GM12878 (cell line): ENCODE measurements at regions not wholly inside any gene's neighbourhood (a gene's known extent, or its start where the extent isn't known, plus 50 kb on each side); places are given as distances from the start of the nearest gene placed in this dataset.

ENCODE experiments used
- FOXK2 ChIP-seq: fragments of 450-650 bp; IDR thresholded peaks from 2 replicates; pipeline ENCODE4 v1.6.1; 2017; ENCODE audit warnings: mild to moderate bottlenecking, moderate library complexity
- MAX ChIP-seq: IDR thresholded peaks from 2 replicates; pipeline ENCODE4 v1.6.1; 2012; ENCODE audit warnings: low read depth, low read length, improper control_type of control experiment
- NR2C2 ChIP-seq: IDR thresholded peaks from 2 replicates; pipeline ENCODE4 v1.6.1; 2011; ENCODE audit warnings: borderline replicate concordance, low read depth; ENCODE audit not compliant: control insufficient read depth, insufficient read length
- SKIL ChIP-seq: fragments of 450-650 bp; IDR thresholded peaks from 2 replicates; pipeline ENCODE4 v1.6.1; 2017; ENCODE audit warnings: mild to moderate bottlenecking, low read depth, inconsistent platforms; ENCODE audit not compliant: poor library complexity, severe bottlenecking
- TF ChIP-seq, protein P1 (sequence below), 3 experiments: IDR thresholded peaks in 2 of 3; conservative IDR thresholded peaks in 1 of 3; 2 replicates each; pipeline ENCODE4 v1.5.1; 2011; ENCODE audit warnings: low read depth in 3 of 3, low read length in 3 of 3, mild to moderate bottlenecking in 3 of 3, control low read depth in 2 of 3, moderate library complexity in 2 of 3, inconsistent platforms in 1 of 3, mixed read lengths in 1 of 3; ENCODE audit not compliant: control insufficient read depth in 2 of 3, insufficient read depth in 1 of 3; ENCODE audit errors: extremely low read depth in 1 of 3
- TF ChIP-seq, protein P2 (sequence below): IDR thresholded peaks from 2 replicates; pipeline ENCODE4 v1.6.1; 2011; ENCODE audit warnings: low read depth, low read length, improper control_type of control experiment, borderline replicate concordance

GRCh38 chr6:74626288-74626687 is 579.6 kb downstream of the COL12A1 start:
- no peak for TF ChIP-seq MAX
- TF ChIP-seq FOXK2: no peak
- TF ChIP-seq, protein P1, sequence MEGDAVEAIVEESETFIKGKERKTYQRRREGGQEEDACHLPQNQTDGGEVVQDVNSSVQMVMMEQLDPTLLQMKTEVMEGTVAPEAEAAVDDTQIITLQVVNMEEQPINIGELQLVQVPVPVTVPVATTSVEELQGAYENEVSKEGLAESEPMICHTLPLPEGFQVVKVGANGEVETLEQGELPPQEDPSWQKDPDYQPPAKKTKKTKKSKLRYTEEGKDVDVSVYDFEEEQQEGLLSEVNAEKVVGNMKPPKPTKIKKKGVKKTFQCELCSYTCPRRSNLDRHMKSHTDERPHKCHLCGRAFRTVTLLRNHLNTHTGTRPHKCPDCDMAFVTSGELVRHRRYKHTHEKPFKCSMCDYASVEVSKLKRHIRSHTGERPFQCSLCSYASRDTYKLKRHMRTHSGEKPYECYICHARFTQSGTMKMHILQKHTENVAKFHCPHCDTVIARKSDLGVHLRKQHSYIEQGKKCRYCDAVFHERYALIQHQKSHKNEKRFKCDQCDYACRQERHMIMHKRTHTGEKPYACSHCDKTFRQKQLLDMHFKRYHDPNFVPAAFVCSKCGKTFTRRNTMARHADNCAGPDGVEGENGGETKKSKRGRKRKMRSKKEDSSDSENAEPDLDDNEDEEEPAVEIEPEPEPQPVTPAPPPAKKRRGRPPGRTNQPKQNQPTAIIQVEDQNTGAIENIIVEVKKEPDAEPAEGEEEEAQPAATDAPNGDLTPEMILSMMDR (IDR thresholded peaks at IDR 0.05 in 2 of 3, conservative IDR thresholded peaks at IDR 0.05 in 1 of 3; ENCODE audit: control insufficient read depth in 2 of 3, extremely low read depth in 1 of 3, insufficient read depth in 1 of 3, low read depth in 3 of 3, low read length in 3 of 3): no peak
- no peak for TF ChIP-seq SKIL
- TF ChIP-seq, protein P2, sequence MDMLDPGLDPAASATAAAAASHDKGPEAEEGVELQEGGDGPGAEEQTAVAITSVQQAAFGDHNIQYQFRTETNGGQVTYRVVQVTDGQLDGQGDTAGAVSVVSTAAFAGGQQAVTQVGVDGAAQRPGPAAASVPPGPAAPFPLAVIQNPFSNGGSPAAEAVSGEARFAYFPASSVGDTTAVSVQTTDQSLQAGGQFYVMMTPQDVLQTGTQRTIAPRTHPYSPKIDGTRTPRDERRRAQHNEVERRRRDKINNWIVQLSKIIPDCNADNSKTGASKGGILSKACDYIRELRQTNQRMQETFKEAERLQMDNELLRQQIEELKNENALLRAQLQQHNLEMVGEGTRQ: no peak
- TF ChIP-seq NR2C2: no peak
